HFFc6 (cell line): ENCODE measurements at regions not wholly inside any gene's neighbourhood (a gene's known extent, or its start where the extent isn't known, plus 50 kb on each side); places are given as distances from the start of the nearest gene placed in this dataset.

Experiments
- DNase-seq: peaks from one replicate; pipeline ENCODE4 v3.0.0-alpha.2; 2018
- H3K27ac Mint-ChIP-seq: 2 replicates; pipeline ENCODE4 v1.8.0; 2020; ENCODE audit warnings: mild to moderate bottlenecking, mixed read lengths
- H3K27me3 Mint-ChIP-seq: 2 replicates; pipeline ENCODE4 v1.8.0; 2021; ENCODE audit warnings: mild to moderate bottlenecking, moderate library complexity, mixed read lengths; ENCODE audit not compliant: insufficient read depth
- H3K36me3 Mint-ChIP-seq: 2 replicates; pipeline ENCODE4 v1.8.0; 2021; ENCODE audit warnings: low read depth, mixed read lengths
- H3K4me1 Mint-ChIP-seq: 2 replicates; pipeline ENCODE4 v1.8.0; 2020; ENCODE audit warnings: low read depth, mixed read lengths
- H3K4me3 Mint-ChIP-seq: 2 replicates; pipeline ENCODE4 v1.8.0; 2020; ENCODE audit warnings: mild to moderate bottlenecking, moderate library complexity, mixed read lengths
- H3K9me3 Mint-ChIP-seq: 2 replicates; pipeline ENCODE4 v1.8.0; 2020; ENCODE audit warnings: mild to moderate bottlenecking, mixed read lengths
- CTCF ChIP-seq: fragments of 200-600 bp; sonication (generic); IDR thresholded peaks from 2 replicates; pipeline ENCODE4 v1.5.0; 2021; ENCODE audit warnings: antibody characterized with exemption, mild to moderate bottlenecking

DNA sequence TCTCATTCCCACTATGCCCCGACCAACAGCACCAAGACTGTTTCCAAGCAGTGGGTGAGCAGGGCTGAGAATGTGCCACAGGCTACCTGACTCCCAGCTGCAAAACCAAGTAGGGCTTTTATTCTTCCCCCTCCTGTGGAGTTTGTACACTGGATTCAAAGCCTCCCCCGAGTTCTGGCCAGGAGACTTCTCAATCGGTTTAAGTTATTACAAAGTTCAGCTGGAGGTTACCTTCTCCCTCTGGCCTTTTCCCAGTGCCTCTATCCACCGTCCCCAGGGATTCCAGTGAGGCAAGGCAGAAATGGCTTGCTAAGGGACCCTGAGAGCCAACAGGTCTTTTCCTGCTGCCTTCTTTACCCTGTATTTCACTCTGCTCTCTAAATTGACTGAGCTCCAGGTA is 217.0 kb downstream of the ADGRG6 start:
- no peak for DNase-seq
- Mint-ChIP-seq H3K27me3 (peaks cover 27% of the 10 kb centered on the region), H3K9me3 (no peaks in the 10 kb centered on the region; the same call in 1 of the 2 replicates), H3K4me3 (no peak overlapping the region), H3K27ac (no peak overlapping the region), H3K4me1 (no peaks in the 10 kb centered on the region), H3K36me3 (no peaks in the 10 kb centered on the region)
- TF ChIP-seq CTCF = no peak

DNA sequence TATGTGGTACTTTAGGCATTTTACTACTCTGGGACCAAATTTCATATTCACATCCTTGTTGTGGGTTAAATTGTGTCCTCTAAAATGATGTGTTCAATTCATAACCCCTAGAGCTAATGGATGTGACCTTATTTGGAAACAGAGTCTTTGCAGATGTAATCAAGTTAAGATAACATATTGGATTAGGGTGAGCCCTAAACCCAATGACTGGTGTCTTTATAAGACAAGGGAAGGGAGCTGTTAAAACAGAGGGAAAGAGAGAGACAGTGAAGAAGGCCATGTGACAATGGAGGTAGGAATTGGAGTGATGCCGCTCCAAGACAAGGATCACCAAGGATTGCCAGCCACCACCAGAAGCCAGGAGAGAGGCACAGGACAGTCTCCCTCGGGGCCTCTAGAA is 220.0 kb downstream of the ADGRG6 start:
- H3K27ac Mint-ChIP-seq = no peak overlapping the region
- no peak for TF ChIP-seq CTCF
- peaks cover 27% of the 10 kb centered on the region for H3K27me3 Mint-ChIP-seq
- no peaks in the 10 kb centered on the region for H3K36me3 Mint-ChIP-seq
- no peaks in the 10 kb centered on the region for H3K9me3 Mint-ChIP-seq
- DNase-seq = no peak
- H3K4me1 Mint-ChIP-seq = no peaks in the 10 kb centered on the region
- H3K4me3 Mint-ChIP-seq = no peak overlapping the region

- no peaks in the 10 kb centered on the region for H3K4me1 Mint-ChIP-seq
- no peak overlapping the region for H3K4me3 Mint-ChIP-seq
- H3K9me3 Mint-ChIP-seq = no peaks in the 10 kb centered on the region
- no peak for TF ChIP-seq CTCF
- DNase-seq = no peak
- no peak overlapping the region for H3K27ac Mint-ChIP-seq
- no peaks in the 10 kb centered on the region for H3K36me3 Mint-ChIP-seq
- peaks cover 25% of the 10 kb centered on the region for H3K27me3 Mint-ChIP-seq
Measured at GRCh38 chr6:142523515-142524375, 221.9 kb downstream of the ADGRG6 start.

GRCh38 chr6:142530566-142530965 is 228.8 kb downstream of the ADGRG6 start:
- Mint-ChIP-seq H3K4me3 (no peak overlapping the region), H3K9me3 (peaks cover 16% of the 10 kb centered on the region), H3K36me3 (peaks cover 10% of the 10 kb centered on the region), H3K27ac (no peak overlapping the region), H3K27me3 (peaks cover 8% of the 10 kb centered on the region), H3K4me1 (peaks cover 12% of the 10 kb centered on the region)
- no peak for DNase-seq
- TF ChIP-seq CTCF = no peak

- H3K4me3 Mint-ChIP-seq = no peak overlapping the region
- no peak for TF ChIP-seq CTCF
- peak; percentile 19 for DNase-seq
- peaks cover 7% of the 10 kb centered on the region for H3K27me3 Mint-ChIP-seq
- peaks cover 19% of the 10 kb centered on the region for H3K9me3 Mint-ChIP-seq
- H3K36me3 Mint-ChIP-seq = peaks cover 10% of the 10 kb centered on the region
- H3K27ac Mint-ChIP-seq = no peak overlapping the region
- peaks cover 12% of the 10 kb centered on the region for H3K4me1 Mint-ChIP-seq
Measured at GRCh38 chr6:142531727-142532126, 229.9 kb downstream of the ADGRG6 start.
